C4-2B (cell line): ENCODE measurements at regions not wholly inside any gene's neighbourhood (a gene's known extent, or its start where the extent isn't known, plus 50 kb on each side); places are given as distances from the start of the nearest gene placed in this dataset.

Source experiments
- H3K27ac ChIP-seq: fragments of 450-650 bp; 2 replicates; pipeline ENCODE4 v1.5.1; 2017
- CTCF ChIP-seq: fragments of 450-650 bp; conservative IDR thresholded peaks from 2 replicates; pipeline ENCODE4 v1.5.1; 2017; ENCODE audit warnings: mild to moderate bottlenecking
- ZFX ChIP-seq: fragments of 450-650 bp; IDR thresholded peaks from 2 replicates; pipeline ENCODE4 v1.6.1; 2017

GRCh38 chr4:187370918-187371317 is 624.7 kb upstream of the ZFP42 start:
- no peak overlapping the region for H3K27ac ChIP-seq
- TF ChIP-seq CTCF (no peak), ZFX (no peak)

GRCh38 chr4:187378441-187378840 is 617.1 kb upstream of the ZFP42 start:
- TF ChIP-seq ZFX (no peak), CTCF (no peak)
- no peak overlapping the region for H3K27ac ChIP-seq

- TF ChIP-seq CTCF (peak; percentile 43), ZFX (no peak)
- no peak overlapping the region for H3K27ac ChIP-seq
These were observed 615.4 kb upstream of the ZFP42 start for GRCh38 chr4:187380181-187380581.

- no peak overlapping the region for H3K27ac ChIP-seq
- TF ChIP-seq ZFX: no peak
- no peak for TF ChIP-seq CTCF
These were observed 612.4 kb upstream of the ZFP42 start for GRCh38 chr4:187383181-187383580.

GRCh38 chr4:187387739-187388138 is 607.8 kb upstream of the ZFP42 start:
- no peak overlapping the region for H3K27ac ChIP-seq
- TF ChIP-seq CTCF: no peak
- no peak for TF ChIP-seq ZFX

- no peak for TF ChIP-seq CTCF
- no peak for TF ChIP-seq ZFX
- no peak overlapping the region for H3K27ac ChIP-seq
These were observed 606.2 kb upstream of the ZFP42 start for GRCh38 chr4:187389420-187389819.

- H3K27ac ChIP-seq: no peak overlapping the region
- TF ChIP-seq CTCF (no peak), ZFX (no peak)
These were observed 604.9 kb upstream of the ZFP42 start for GRCh38 chr4:187390646-187391045.
